HFF-Myc (cell line): ENCODE measurements at regions not wholly inside any gene's neighbourhood (a gene's known extent, or its start where the extent isn't known, plus 50 kb on each side); places are given as distances from the start of the nearest gene placed in this dataset.
"Not testable (repeated sequence)": the region's sequence is repeated elsewhere in the genome, so short reads cannot be mapped to it uniquely, and the experiment has no call there.

Experiments
- DNase-seq: peaks from one replicate; pipeline ENCODE4 v3.0.0-alpha.2; 2011; ENCODE audit warnings: low read depth; ENCODE audit errors: extremely low read depth
- H3K4me3 ChIP-seq: replicated peaks from 2 replicates; pipeline ENCODE4 v1.5.1; 2011; ENCODE audit warnings: low read depth, mild to moderate bottlenecking, control low read depth, low read length
- TF ChIP-seq, protein P1 (sequence below): IDR thresholded peaks from 2 replicates; pipeline ENCODE4 v1.5.1; 2012; ENCODE audit warnings: mild to moderate bottlenecking, low read depth, low read length, control low read depth; ENCODE audit errors: missing control alignments

DNA sequence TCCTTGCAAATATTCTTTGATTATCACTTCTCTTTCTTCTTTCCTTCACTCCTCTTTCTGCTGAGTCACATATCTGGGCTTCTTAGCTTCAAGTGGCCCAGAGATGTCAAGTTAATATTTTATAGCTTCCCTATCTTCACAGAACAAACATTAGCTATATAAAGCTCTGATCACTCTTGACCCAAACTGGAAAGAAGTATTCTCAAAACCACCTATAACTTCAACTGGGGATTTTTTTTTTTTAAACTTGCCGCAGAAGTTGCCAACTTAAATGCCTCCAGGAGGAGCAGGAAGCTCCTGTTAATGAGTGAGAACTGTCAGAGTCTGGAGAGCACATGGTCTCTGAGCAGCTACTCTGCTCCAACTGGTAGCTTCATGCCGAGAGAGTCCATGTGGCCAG, 233.3 kb upstream of the EDNRA start:
- TF ChIP-seq, protein P1, sequence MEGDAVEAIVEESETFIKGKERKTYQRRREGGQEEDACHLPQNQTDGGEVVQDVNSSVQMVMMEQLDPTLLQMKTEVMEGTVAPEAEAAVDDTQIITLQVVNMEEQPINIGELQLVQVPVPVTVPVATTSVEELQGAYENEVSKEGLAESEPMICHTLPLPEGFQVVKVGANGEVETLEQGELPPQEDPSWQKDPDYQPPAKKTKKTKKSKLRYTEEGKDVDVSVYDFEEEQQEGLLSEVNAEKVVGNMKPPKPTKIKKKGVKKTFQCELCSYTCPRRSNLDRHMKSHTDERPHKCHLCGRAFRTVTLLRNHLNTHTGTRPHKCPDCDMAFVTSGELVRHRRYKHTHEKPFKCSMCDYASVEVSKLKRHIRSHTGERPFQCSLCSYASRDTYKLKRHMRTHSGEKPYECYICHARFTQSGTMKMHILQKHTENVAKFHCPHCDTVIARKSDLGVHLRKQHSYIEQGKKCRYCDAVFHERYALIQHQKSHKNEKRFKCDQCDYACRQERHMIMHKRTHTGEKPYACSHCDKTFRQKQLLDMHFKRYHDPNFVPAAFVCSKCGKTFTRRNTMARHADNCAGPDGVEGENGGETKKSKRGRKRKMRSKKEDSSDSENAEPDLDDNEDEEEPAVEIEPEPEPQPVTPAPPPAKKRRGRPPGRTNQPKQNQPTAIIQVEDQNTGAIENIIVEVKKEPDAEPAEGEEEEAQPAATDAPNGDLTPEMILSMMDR: no peak
- peak; percentile 25 for DNase-seq
- no peak overlapping the region for H3K4me3 ChIP-seq

DNA sequence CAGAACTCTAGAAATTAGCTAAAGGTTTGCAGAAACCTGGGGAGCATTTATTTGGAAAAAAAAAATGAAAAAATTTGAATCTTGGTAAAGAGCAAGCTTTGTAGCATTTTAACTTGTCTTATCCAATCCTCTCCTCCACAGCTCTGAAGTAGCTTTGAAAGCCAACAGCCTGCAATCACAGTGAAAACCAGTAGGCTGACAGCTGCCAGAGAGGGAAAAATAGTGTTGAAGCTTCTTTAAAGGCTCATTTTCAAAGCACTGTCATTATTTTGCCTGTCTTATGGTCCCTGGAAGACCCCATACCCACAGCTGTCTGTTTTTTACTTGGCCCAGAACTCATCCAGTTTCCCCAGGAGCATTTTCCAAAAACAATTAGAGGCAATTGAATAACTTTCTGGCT, 230.8 kb upstream of the EDNRA start:
- TF ChIP-seq, protein P1: no peak
- H3K4me3 ChIP-seq: no peak overlapping the region
- no peak for DNase-seq

DNA sequence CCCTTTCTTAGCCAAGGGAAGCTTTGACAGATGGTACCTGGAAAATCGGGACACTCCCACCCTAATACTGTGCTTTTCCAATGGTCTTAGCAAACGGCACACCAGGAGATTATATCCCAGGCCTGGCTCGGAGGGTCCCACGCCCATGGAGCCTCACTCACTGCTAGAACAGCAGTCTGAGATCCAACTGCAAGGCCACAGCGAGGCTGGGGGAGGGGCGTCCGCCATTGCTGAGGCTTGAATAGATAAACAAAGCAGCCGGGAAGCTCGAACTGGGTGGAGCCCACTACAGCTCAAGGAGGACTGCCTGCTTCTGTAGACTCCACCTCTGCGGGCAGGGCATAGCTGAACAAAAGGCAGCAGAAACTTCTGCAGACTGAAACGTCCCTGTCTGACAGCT, 225.6 kb upstream of the EDNRA start:
- not testable (repeated sequence) for DNase-seq, H3K4me3 ChIP-seq

DNA sequence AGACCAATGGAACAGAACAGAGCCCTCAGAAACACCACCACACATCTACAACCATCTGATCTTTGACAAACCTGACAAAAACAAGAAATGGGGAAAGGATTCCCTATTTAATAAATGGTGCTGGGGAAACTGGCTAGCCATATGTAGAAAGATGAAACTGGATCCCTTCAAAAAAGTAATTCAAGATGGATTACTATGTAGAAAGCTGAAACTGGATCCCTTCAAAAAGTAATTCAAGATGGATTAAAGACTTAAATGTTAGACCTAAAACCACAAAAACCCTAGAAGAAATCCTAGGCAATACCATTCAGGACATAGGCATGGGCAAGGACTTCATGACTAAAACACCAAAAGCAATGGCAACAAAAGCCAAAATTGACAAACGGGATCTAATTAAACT, 221.6 kb upstream of the EDNRA start:
- H3K4me3 ChIP-seq, DNase-seq: not testable (repeated sequence)

DNA sequence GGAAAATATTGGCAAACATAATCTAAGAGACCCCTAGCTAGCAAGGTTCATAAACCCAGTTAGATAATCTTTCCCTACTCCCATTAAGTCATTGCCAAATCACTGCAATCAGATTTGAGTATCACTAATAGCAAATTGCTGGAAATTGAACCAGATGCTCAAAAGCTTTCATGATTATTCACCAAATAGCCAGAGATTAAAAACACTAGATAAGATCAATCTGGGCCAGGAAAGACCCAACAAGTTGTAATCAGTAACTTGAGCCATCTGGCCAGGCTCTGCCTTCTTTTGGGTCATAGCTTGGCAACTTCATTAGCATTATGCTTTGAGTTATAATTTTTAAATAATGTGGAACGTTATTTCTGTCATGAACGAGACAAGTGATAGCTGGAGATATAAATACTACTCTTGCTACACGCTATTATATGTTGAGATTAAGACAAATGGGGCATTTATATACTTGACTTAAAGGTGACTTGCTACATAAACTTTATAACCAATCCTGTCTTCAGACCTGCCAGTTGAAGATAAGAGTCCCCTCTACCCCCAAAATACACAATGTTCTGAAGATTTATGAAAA, 196.6 kb upstream of the EDNRA start:
- H3K4me3 ChIP-seq: no peak overlapping the region
- DNase-seq: no peak
- TF ChIP-seq, protein P1: no peak

DNA sequence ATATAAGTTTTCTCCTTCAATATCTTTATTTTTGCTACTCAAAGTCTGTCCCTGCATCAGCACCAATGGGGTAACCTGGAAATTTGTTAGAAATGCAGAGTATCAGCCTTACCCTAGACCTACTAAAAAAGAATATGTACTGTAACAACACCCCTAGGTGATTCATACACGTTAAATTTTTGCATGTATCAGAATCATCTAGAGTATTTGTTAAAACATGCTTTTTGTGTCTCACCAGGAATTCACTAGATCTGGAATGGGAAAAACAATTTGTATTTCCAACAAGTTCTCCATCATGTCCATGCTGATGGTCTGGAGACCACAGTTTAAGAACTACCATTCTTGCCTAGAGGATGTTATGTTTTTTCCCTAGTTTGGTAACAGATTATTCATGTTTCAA, 196.0 kb upstream of the EDNRA start:
- TF ChIP-seq, protein P1: no peak
- no peak overlapping the region for H3K4me3 ChIP-seq
- no peak for DNase-seq

DNA sequence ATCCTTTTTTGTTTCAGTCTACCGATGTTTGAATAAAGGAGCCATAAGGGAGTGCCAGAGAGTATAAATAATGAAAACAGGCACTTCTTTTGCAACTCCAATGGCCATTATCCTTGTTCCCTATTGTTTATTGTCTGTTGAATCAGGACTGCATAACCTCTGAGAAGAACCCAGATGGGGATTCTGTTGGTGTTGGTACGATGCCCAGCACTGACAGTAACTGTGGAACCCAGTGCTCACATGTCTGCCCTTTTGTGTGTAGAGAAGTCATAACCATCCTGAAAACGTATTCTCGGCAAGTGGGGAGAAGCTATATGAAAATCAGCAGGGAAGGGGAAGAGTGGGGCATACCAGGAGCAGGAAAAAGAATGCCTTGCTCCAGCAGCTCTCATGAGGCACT, 195.1 kb upstream of the EDNRA start:
- H3K4me3 ChIP-seq: no peak overlapping the region
- DNase-seq: no peak
- TF ChIP-seq, protein P1: no peak

DNA sequence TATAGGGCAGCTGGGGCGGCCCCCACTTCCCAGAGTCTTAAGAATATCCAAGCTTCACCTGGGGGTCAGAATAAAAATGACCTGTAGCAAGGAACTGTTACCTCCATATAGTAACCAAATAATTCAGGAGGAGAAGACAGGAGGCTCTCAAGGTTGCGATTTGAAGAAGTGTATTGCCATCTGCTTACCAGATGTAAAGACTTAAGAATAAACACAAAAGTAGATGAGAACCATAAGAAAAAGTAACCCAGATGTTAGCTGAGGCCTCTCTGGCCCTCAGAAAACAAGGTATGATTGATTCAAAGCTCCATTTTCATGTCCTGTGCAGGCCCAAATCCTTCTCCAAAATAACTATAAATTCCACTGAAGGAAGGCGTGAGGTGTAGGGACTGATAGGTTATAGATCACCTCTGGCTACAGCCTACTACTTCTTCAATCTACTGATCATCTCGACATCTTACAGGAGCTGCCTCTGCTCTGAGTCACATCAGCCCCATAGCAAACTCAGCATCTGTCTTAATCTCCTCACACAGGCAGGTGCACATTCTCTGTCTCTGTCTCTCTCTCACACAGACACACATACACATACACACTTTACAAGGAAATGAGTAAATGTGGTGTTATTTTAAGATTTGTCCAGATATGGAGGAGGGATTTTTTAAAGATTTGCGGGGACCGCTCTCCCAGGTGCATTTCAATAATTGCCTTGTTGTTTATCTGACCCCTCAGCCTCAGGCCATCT, 193.9 kb upstream of the EDNRA start:
- TF ChIP-seq, protein P1: no peak
- peak; percentile 59 for DNase-seq
- H3K4me3 ChIP-seq: no peak overlapping the region
